Lower leg skin (tissue), 4 donors: ENCODE measurements at regions not wholly inside any gene's neighbourhood (a gene's known extent, or its start where the extent isn't known, plus 50 kb on each side); places are given as distances from the start of the nearest gene placed in this dataset.

Experiments
- DNase-seq, 2 donors: peaks; one replicate each; pipeline ENCODE4 v3.0.0-alpha.2; 2019; ENCODE audit warnings: low spot score in 2 of 2
- H3K4me3 ChIP-seq: fragments of 200-600 bp; sonication (generic); 2 replicates; pipeline ENCODE4 v1.5.1; 2017; ENCODE audit warnings: mild to moderate bottlenecking, low read depth; ENCODE audit not compliant: poor library complexity, severe bottlenecking
- CTCF ChIP-seq, 3 donors: fragments of 450-650 bp; IDR thresholded peaks; one replicate each; pipeline ENCODE4 v1.5.1; 2016; ENCODE audit warnings: antibody characterized with exemption in 3 of 3, mild to moderate bottlenecking in 3 of 3, moderate library complexity in 2 of 3
- POLR2A ChIP-seq, 2 donors: fragments of 450-650 bp; IDR thresholded peaks; one replicate each; pipeline ENCODE4 v1.6.1; 2016 to 2017; ENCODE audit warnings: antibody characterized with exemption in 2 of 2, mild to moderate bottlenecking in 1 of 2, moderate library complexity in 1 of 2
- WGBS, 2 donors: methylation state at CpG; one replicate each; pipeline ENCODE4 v1.1.5; 2018; 5-methylcytosine and 5-hydroxymethylcytosine counted together
- intact Hi-C: fragments of 100-400 bp; cut with DNase I; formaldehyde crosslinking; loops from one replicate; pipeline ENCODE4 v1.15.0; 2023; ENCODE audit warnings: low total_unique reads

GRCh38 chr3:162295323-162295983 is 798.8 kb downstream of the OTOL1 start:
- TF ChIP-seq POLR2A (IDR thresholded peaks at IDR 0.05) (no peak), CTCF (IDR thresholded peaks at IDR 0.05) (no peak)
- intact Hi-C loops: no loop called here
- H3K4me3 ChIP-seq: no peak overlapping the region
- no peak for DNase-seq
- WGBS, 2 donors: 82 to 90% methylated on average over 6 of the region's 6 CpGs

- TF ChIP-seq CTCF (IDR thresholded peaks at IDR 0.05) (no peak), POLR2A (IDR thresholded peaks at IDR 0.05) (no peak)
- no peak overlapping the region for H3K4me3 ChIP-seq
- no peak for DNase-seq
- WGBS, 2 donors: 71 to 81% methylated on average over 5 of the region's 5 CpGs
- intact Hi-C loops: no loop called here
These were observed 806.5 kb downstream of the OTOL1 start for GRCh38 chr3:162302983-162303624.

- 90 to 94% methylated on average over 2 of the region's 2 CpGs for WGBS, 2 donors
- DNase-seq: no peak
- intact Hi-C loops: no loop called here
- H3K4me3 ChIP-seq: no peak overlapping the region
- no peak for TF ChIP-seq POLR2A (IDR thresholded peaks at IDR 0.05)
- TF ChIP-seq CTCF (IDR thresholded peaks at IDR 0.05): no peak
These were observed 820.4 kb downstream of the OTOL1 start for GRCh38 chr3:162317046-162317445.

- TF ChIP-seq POLR2A (IDR thresholded peaks at IDR 0.05) (no peak), CTCF (IDR thresholded peaks at IDR 0.05) (no peak)
- 76% methylated on average over 1 of the region's 1 CpG for WGBS, 2 donors
- no peak for DNase-seq
- intact Hi-C loops: no loop called here
- H3K4me3 ChIP-seq: no peak overlapping the region
These were observed 832.0 kb downstream of the OTOL1 start for GRCh38 chr3:162328649-162329048.

GRCh38 chr3:162329514-162329913 is 832.9 kb downstream of the OTOL1 start:
- TF ChIP-seq POLR2A (IDR thresholded peaks at IDR 0.05): no peak
- H3K4me3 ChIP-seq: no peak overlapping the region
- intact Hi-C loops: no loop called here
- no peak for DNase-seq
- 88 to 90% methylated on average over 1 of the region's 1 CpG for WGBS, 2 donors

GRCh38 chr3:162332344-162332743 is 835.7 kb downstream of the OTOL1 start:
- DNase-seq: no peak
- no peak for TF ChIP-seq CTCF (IDR thresholded peaks at IDR 0.05)
- no peak overlapping the region for H3K4me3 ChIP-seq
- intact Hi-C loops: no loop called here
- WGBS, 2 donors: 77 to 92% methylated on average over 3 of the region's 3 CpGs
